Neural progenitor cell (in vitro differentiated cells): ENCODE measurements at regions not wholly inside any gene's neighbourhood (a gene's known extent, or its start where the extent isn't known, plus 50 kb on each side); places are given as distances from the start of the nearest gene placed in this dataset.

ENCODE experiments used
- CTCF ChIP-seq: fragments of 200-600 bp; sonication (generic); IDR thresholded peaks from 2 replicates; pipeline ENCODE4 v1.5.1; 2017; ENCODE audit warnings: antibody characterized with exemption, mild to moderate bottlenecking
- EZH2 ChIP-seq: fragments of 200-600 bp; sonication (generic); IDR thresholded peaks from 2 replicates; pipeline ENCODE4 v1.6.1; 2017; ENCODE audit warnings: antibody characterized with exemption, mild to moderate bottlenecking, moderate library complexity

GRCh38 chr5:93349613-93350012, 231.4 kb downstream of the NR2F1-AS1 start:
- TF ChIP-seq CTCF (no peak), EZH2 (no peak)
